HG03097 (cell line): ENCODE measurements at regions not wholly inside any gene's neighbourhood (a gene's known extent, or its start where the extent isn't known, plus 50 kb on each side); places are given as distances from the start of the nearest gene placed in this dataset.

Experiments used
- ATAC-seq: cut with Tn5 transposase; IDR thresholded peaks from one replicate; pipeline ENCODE4 v1.9.1; 2021; ENCODE audit not compliant: unreplicated experiment, low FRiP score

GRCh38 chr5:8601831-8602354, 732.9 kb downstream of the MTRR start:
- ATAC-seq: no peak

GRCh38 chr5:8606231-8606630, 737.3 kb downstream of the MTRR start:
- ATAC-seq: no peak

GRCh38 chr5:8611067-8611466, 742.1 kb downstream of the MTRR start:
- no peak for ATAC-seq

GRCh38 chr5:8613078-8613685, 744.2 kb downstream of the MTRR start:
- ATAC-seq: no peak

GRCh38 chr5:8615142-8615858, 746.4 kb downstream of the MTRR start:
- no peak for ATAC-seq

GRCh38 chr5:8628521-8628920, 759.6 kb downstream of the MTRR start:
- ATAC-seq: no peak

- no peak for ATAC-seq
These were observed 764.3 kb downstream of the MTRR start for GRCh38 chr5:8633259-8633658.

GRCh38 chr5:8633696-8634095, 764.7 kb downstream of the MTRR start:
- ATAC-seq: no peak

GRCh38 chr5:8634219-8634618, 765.3 kb downstream of the MTRR start:
- no peak for ATAC-seq

- ATAC-seq: no peak
These were observed 773.0 kb downstream of the MTRR start for GRCh38 chr5:8641786-8642505.

GRCh38 chr5:8644377-8644776, 775.4 kb downstream of the MTRR start:
- no peak for ATAC-seq

- no peak for ATAC-seq
These were observed 778.2 kb downstream of the MTRR start for GRCh38 chr5:8647111-8647510.

GRCh38 chr5:8650186-8650585, 781.2 kb downstream of the MTRR start:
- ATAC-seq: no peak

- no peak for ATAC-seq
These were observed 791.4 kb downstream of the MTRR start for GRCh38 chr5:8660133-8660893.

GRCh38 chr5:8663374-8663773, 794.4 kb downstream of the MTRR start:
- ATAC-seq: no peak

GRCh38 chr5:8675182-8675581, 806.2 kb downstream of the MTRR start:
- no peak for ATAC-seq

GRCh38 chr5:8676695-8677094, 807.7 kb downstream of the MTRR start:
- no peak for ATAC-seq

GRCh38 chr5:8682381-8682780, 813.4 kb downstream of the MTRR start:
- ATAC-seq: no peak

GRCh38 chr5:8683496-8683895, 814.5 kb downstream of the MTRR start:
- ATAC-seq: no peak

- ATAC-seq: no peak
These were observed 816.8 kb downstream of the MTRR start for GRCh38 chr5:8685704-8686103.

- no peak for ATAC-seq
These were observed 817.8 kb downstream of the MTRR start for GRCh38 chr5:8686707-8687106.
